ENCODE measurements at regions not wholly inside any gene's neighbourhood (a gene's known extent, or its start where the extent isn't known, plus 50 kb on each side); places are given as distances from the start of the nearest gene placed in this dataset.

DNA sequence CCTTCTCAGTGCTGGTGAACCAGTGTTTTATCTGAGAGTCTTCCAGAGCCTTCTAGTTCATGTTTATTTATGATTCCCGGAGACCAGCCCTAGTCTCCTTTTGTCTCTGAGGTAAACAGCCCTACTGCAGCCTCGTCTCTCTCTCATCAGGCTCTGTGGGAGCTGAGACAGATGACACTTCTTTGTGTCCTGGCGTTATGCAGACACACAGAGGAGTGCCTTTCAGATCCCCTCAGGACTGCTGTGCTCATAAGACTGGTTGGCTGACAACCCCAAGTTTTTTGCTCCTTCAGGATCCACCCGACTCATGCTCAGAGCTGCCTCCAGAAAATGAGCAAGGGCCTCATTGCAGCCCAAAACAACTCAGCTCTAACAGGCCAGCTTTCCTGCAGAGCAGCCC lies 523.8 kb upstream of the SPHKAP start:
- DNase-seq (ENCODE audit: low read depth), result no peak

DNA sequence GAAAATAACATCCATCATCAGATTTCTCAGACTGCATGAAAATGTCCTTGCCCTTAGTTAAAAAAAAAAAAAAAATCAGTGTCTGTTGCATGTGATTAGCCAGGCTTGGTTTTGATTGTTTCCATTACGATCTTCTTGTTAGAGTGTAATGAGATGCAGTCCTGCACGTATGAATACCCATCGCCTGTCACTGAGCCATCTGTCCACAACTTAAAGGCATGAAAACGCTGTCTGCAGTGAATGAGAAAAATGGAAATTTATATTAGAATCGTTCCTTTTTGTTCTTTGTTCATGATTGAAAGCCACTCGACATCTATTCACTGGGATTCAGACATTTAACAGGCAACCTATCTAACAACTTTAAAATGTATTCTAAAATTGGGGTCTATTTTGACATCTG lies 521.7 kb upstream of the SPHKAP start:
- DNase-seq (ENCODE audit: low read depth), result no peak

DNA sequence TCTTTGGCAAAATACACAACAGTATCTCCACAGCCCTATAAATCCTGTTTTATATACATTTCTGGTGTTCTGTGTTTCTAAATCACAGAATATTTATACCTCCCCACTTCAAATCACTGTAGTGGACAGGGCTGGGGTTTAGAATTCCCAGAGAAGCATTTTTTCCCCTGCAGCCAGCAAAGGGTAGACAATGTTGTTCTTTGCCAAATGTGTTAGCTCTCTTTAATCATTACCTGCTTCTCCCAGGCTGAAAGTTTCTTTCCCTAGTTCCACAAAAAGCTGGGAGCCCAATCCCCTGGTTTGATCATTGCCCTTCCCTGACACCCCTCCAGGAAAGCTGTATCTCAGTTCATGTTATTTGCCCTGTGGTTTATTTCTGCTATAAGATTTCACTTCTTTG lies 520.0 kb upstream of the SPHKAP start:
- no peak for DNase-seq (ENCODE audit: low read depth)

DNA sequence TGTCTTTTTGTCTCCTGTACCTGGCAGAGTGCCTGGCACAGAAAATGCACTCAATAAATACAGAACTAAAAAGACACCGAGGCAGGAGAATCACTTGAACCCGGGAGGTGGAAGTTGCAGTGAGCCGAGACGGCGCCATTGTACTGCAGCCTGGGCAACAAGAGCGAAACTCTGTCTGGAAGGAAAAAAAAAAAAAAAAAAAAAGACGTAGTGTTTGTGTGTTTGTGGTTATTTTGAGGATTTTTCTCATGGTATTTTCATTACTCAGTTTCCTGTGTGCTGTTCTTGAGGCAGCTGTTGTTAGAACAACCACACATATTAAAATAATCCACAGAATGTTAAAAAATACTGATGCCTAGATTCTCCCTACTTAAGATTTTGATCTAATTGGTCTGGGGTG lies 519.2 kb upstream of the SPHKAP start:
- peak; percentile 91 for DNase-seq (ENCODE audit: low read depth)

DNA sequence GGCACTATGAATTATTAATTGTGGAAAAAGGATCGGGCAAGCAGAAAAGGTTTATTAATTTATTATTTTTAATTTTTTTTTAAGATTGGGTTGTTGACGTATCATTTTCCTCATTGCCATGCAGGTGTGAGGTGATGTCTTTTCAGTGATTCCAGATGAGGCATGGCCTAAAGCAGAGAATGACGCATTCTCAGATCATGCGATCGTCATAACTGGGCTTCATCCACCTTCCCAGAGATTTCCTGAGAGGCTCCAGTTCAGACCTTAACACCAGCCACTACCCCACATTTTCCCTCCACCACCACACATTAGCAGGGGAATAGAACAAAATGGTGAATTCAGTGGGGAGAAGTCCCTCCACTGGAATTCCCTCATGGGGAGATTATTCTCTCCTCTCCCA lies 518.4 kb upstream of the SPHKAP start:
- peak; percentile 69 for DNase-seq (ENCODE audit: low read depth)

- DNase-seq (ENCODE audit: low read depth), result peak; percentile 63
Measured at GRCh38 chr2:228699400-228699799, 517.9 kb upstream of the SPHKAP start.

DNA sequence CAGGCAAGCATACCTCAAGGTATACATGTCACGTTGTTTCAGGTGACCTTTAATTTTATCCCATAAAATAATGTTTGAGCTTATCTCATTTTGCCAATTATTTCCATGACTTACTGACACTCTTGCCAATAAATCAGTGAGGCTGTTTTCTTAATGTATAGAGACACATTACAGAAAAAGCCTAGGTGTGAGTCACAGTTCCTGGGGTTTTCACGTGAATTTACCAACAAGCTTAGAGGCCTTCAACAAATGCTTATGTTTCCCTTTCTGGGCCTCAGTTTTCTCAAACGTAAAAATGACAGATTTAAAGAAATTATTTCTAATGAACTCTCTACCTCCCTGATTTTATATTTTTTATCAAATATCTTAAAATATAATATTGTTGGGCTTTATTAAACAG lies 517.5 kb upstream of the SPHKAP start:
- DNase-seq (ENCODE audit: low read depth), result peak; percentile 52

DNA sequence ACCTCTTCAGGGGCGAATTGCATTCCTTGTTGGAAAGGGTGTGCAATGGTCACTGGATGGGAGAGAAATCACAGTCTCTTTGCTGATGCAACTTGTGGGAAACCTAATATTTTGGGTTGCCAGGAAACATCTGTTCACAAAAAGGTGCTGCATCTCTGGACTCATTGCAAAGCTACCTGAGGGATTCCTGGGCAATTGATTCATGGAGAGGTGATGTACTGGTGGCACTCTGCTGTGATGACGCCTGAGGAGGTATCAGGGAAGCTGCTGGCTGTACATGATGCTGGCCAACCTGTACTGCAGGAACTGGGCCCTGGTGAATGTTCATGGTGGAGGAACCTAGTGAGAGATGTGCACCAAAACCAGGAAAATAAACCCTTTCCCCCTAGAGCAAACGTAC lies 516.0 kb upstream of the SPHKAP start:
- no peak for DNase-seq (ENCODE audit: low read depth)

DNA sequence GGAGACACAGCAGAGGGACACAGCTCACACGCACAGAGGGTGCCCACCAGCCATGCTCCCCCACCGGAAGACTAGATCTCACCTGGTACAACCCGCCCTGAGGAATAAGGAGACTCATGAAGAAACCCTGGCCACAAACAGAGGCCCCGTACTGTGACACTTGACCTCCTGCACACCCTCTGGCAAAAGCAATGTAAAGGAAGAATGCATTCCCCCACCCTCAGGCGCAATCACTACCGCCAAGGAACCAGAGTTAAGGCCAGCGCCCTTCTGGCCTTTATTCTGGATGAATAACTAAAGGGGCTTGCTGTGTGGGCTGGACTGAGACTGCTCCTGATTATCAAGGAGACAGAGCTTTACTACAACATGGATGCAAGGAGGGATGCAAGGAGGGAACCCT lies 509.2 kb upstream of the SPHKAP start:
- no peak for DNase-seq (ENCODE audit: low read depth)

GRCh38 chr2:228689053-228689452 lies 507.6 kb upstream of the SPHKAP start:
- peak; percentile 62 for DNase-seq (ENCODE audit: low read depth)

- peak; percentile 41 for DNase-seq (ENCODE audit: low read depth)
Measured at GRCh38 chr2:228688007-228688645, 506.6 kb upstream of the SPHKAP start.

DNA sequence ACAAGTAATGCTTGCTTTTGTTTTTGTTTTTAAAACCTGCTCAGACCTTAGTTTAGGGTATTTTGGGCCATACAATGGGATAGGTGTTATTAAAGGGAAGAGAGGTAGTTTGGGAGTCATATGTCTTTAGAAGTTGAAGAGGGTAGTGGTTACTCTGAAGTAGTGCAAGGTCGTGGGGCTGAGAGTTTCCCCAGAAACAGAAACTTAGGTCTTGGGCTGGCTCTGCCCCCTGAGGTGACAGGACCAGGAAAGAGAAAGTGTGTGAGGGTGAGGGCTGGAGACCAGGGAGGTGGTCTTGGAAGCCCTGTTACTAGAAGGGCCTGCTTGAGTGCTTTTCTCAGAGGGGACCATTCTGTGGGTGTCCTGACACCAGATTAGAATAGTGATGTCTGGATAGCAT lies 500.5 kb upstream of the SPHKAP start:
- DNase-seq (ENCODE audit: low read depth), result no peak

- DNase-seq (ENCODE audit: low read depth), result peak; percentile 81
Measured at GRCh38 chr2:228681426-228681825, 499.9 kb upstream of the SPHKAP start.

- DNase-seq (ENCODE audit: low read depth), result no peak
Measured at GRCh38 chr2:228678110-228678509, 496.6 kb upstream of the SPHKAP start.

DNA sequence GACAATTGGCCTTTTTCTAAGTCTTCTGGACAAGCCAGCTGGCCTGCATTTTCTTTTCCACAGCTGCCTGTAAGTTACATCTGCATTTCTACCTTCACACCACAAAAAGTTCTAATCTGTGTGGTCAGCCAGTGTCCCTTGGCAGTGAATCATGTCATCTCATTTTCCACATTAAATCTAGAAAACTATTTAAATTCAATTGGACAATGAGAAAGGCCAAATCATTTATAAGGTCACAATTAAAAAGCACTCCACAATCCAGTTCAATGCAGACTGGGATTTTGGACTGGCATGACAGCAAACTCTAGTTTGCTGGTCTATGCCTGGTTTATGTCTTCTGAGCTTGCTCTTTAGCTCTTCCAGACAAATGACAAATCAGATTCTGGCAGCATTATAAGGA lies 494.2 kb upstream of the SPHKAP start:
- no peak for DNase-seq (ENCODE audit: low read depth)

- peak; percentile 61 for DNase-seq (ENCODE audit: low read depth)
Measured at GRCh38 chr2:228675091-228675490, 493.6 kb upstream of the SPHKAP start.

GRCh38 chr2:228673876-228674554 lies 492.5 kb upstream of the SPHKAP start:
- no peak for DNase-seq (ENCODE audit: low read depth)

DNA sequence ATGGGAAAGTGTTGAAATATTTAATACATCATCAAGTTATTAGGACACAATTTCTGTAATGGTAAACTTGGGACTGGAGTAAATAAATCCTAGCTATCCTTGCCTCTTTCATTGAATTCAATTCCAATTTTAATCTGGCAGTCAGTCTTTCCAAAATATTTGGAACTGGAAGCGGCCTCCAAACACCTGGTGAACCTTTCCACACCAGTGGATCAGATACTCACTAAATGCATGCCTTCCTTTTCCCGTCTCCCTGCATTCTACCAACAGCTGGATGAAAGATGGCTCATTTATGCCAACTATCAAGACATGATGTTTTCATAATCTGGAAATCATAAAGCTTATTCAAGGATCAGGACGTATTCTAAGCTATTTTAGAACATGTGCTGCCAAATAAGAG lies 488.2 kb upstream of the SPHKAP start:
- DNase-seq (ENCODE audit: low read depth), result no peak

- DNase-seq (ENCODE audit: low read depth), result no peak
Measured at GRCh38 chr2:228665232-228665631, 483.7 kb upstream of the SPHKAP start.

- peak; percentile 95 for DNase-seq (ENCODE audit: low read depth)
Measured at GRCh38 chr2:228658998-228659397, 477.5 kb upstream of the SPHKAP start.

DNA sequence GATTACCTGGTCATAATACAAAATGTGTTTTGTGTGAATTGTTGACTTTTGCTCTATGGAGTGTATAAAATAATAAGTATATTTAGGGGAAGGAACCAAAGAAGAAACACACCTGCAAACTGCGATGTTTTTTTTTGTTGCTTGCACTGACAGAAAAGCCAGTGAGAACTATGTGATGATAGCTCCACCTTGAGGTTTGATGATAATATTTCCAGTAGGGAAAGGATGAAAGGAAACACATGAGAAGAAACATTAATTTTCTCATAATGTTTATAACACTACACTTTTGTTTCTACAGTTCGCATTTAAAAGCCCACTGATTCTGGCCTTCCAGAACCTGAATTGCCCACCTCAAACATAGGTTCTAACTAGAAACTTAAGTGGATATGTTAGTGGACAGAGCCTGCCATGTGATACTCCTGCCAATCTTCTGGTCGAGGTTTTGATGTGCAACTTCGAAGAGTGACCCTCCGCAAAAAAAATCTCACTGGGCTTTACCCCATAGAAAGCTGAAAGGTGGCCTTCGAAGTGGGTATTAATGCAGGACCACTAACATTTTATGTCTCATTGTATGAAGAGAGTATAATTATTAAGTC lies 476.4 kb upstream of the SPHKAP start:
- DNase-seq (ENCODE audit: low read depth), result peak; percentile 74

DNA sequence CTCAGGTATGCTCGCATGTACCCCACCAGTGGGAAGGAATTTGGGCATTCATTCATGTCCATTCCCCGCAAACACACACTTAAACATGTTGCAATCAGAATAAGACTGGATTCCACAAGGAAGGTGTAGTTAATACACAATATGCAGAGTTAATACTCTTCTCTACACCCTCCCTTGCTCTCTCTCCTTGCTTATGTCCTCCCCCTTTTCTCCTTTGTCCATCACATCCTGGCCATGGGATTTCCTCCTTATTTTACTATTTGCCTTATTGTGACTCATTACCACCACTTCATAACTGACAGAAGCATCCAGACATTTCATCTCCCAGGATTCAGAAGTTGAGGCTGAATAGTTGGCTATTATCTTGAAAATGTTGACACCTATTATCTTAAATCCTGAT lies 473.8 kb upstream of the SPHKAP start:
- peak; percentile 46 for DNase-seq (ENCODE audit: low read depth)

DNA sequence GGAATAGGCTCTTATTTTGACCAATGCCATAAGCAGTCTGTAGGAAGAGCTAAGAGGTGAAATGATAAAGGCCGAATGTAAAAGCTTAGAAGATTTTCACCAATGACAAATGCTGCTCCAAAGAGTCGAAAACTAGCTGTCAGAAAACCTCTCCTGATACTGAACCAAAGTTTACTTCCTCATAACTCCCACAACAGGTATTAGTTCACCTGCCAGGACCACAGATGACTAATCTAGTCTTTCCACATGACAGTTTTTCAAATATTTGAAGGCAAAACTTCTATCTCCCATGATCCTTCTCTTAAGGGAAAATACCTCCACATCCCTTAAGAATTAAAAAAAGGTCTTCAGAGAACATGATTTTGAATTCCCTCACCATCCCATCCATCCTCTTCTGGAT lies 473.2 kb upstream of the SPHKAP start:
- DNase-seq (ENCODE audit: low read depth), result no peak

- no peak for DNase-seq (ENCODE audit: low read depth)
Measured at GRCh38 chr2:228653884-228654283, 472.4 kb upstream of the SPHKAP start.
